Heart left ventricle (tissue), 13 donors: ENCODE measurements at regions not wholly inside any gene's neighbourhood (a gene's known extent, or its start where the extent isn't known, plus 50 kb on each side); places are given as distances from the start of the nearest gene placed in this dataset.

Experiments used
- CTCF ChIP-seq, 12 donors: fragments of 200-600 bp; sonication (generic) in 4 of 12; IDR thresholded peaks; one replicate each; pipeline versions ENCODE4 v1.5.0 to v1.8.0; 2018 to 2022; ENCODE audit warnings: antibody characterized with exemption in 12 of 12, mild to moderate bottlenecking in 5 of 12
- POLR2A ChIP-seq, 2 donors: fragments of 450-650 bp; IDR thresholded peaks; one replicate each; pipeline ENCODE4 v1.6.1; 2017; ENCODE audit warnings: antibody characterized with exemption in 2 of 2, mild to moderate bottlenecking in 2 of 2, moderate library complexity in 2 of 2
- donor health status: ischemic (EF 13 %, LVEDD 7.1; RV severe dilation, severe dysfunction).
- donor health status: DM: no; HTN: yes; CAD: no.
- donor health status: DM: no; HTN: no; CAD: no.
- donor health status: ischemic (EF 25% LVEDD 6.9; RV normal size, moderate dysfunction).
- donor health status: ischemic (EF 25% LVEDD 5.7; RV mildly dilated, moderate dysfunction).
- donor health status: ischemic (EF 35%, LVEDD 5.7; RV mildly dilated, moderate dysfunction).
- donor health status: nonischemic (EF 11% LVEDD 7.7; RV severe dilation, severe dysfunction).
- donor health status: DM: yes; HTN: yes; CAD: no.
- donor health status: PGD.
- donor health status: ischemic (EF 29% LVEDD 5.4; RV normal size, mild dysfunction).
- donor health status: nonischemic (EF 23%, LVEDD 6.1; RV moderate dilation, normal function).

GRCh38 chr4:170231377-170231776 lies 141.6 kb upstream of the AADAT start:
- TF ChIP-seq CTCF (IDR thresholded peaks at IDR 0.05): no peak
- no peak for TF ChIP-seq POLR2A (IDR thresholded peaks at IDR 0.05)
